Liver (tissue), 3 donors: ENCODE measurements at regions not wholly inside any gene's neighbourhood (a gene's known extent, or its start where the extent isn't known, plus 50 kb on each side); places are given as distances from the start of the nearest gene placed in this dataset.

ENCODE experiments used
- ATF3 ChIP-seq: IDR thresholded peaks from 2 replicates; pipeline ENCODE4 v1.6.1; 2016; ENCODE audit warnings: antibody characterized with exemption
- CTCF ChIP-seq: fragments of 150-350 bp; IDR thresholded peaks from 2 replicates; pipeline ENCODE4 v1.5.1; 2017; ENCODE audit warnings: improper control_type of control experiment, low read depth, low read length; ENCODE audit not compliant: missing input control
- GABPA ChIP-seq, 2 donors: IDR thresholded peaks in 1 of 2; conservative IDR thresholded peaks in 1 of 2; 2 replicates each; pipeline ENCODE4 v1.6.1; 2016; ENCODE audit warnings: antibody characterized with exemption in 2 of 2, mild to moderate bottlenecking in 1 of 2, moderate library complexity in 1 of 2
- JUND ChIP-seq, 2 donors: IDR thresholded peaks; 2 replicates each; pipeline ENCODE4 v1.6.1; 2016; ENCODE audit warnings: antibody characterized with exemption in 2 of 2
- NR2F2 ChIP-seq: IDR thresholded peaks from 2 replicates; pipeline ENCODE4 v1.6.1; 2016; ENCODE audit warnings: antibody characterized with exemption
- RAD21 ChIP-seq, 2 donors: IDR thresholded peaks; 2 replicates each; pipeline ENCODE4 v1.6.1; 2016; ENCODE audit warnings: antibody characterized with exemption in 2 of 2, mild to moderate bottlenecking in 2 of 2
- RXRA ChIP-seq, 2 donors: IDR thresholded peaks; 2 replicates each; pipeline ENCODE4 v1.6.1; 2017 to 2018; ENCODE audit warnings: antibody characterized with exemption in 2 of 2, mild to moderate bottlenecking in 1 of 2
- SP1 ChIP-seq: IDR thresholded peaks from 2 replicates; pipeline ENCODE4 v1.6.1; 2018; ENCODE audit warnings: antibody characterized with exemption, mild to moderate bottlenecking
- TAF1 ChIP-seq: conservative IDR thresholded peaks from 2 replicates; pipeline ENCODE4 v1.6.1; 2016; ENCODE audit warnings: antibody characterized with exemption, mild to moderate bottlenecking
- YY1 ChIP-seq: IDR thresholded peaks from 2 replicates; pipeline ENCODE4 v1.6.1; 2016; ENCODE audit warnings: antibody characterized with exemption, mild to moderate bottlenecking
- ZBTB33 ChIP-seq: IDR thresholded peaks from 2 replicates; pipeline ENCODE4 v1.6.1; 2016; ENCODE audit warnings: antibody characterized with exemption
- TF ChIP-seq, protein P1 (sequence below): IDR thresholded peaks from 2 replicates; pipeline ENCODE4 v1.6.1; 2016; ENCODE audit warnings: antibody characterized with exemption, mild to moderate bottlenecking
- TF ChIP-seq, protein P2 (sequence below): IDR thresholded peaks from 2 replicates; pipeline ENCODE4 v1.6.1; 2016; ENCODE audit warnings: antibody characterized with exemption
- donor health status: healthy.
- donor health status: healthy.

DNA sequence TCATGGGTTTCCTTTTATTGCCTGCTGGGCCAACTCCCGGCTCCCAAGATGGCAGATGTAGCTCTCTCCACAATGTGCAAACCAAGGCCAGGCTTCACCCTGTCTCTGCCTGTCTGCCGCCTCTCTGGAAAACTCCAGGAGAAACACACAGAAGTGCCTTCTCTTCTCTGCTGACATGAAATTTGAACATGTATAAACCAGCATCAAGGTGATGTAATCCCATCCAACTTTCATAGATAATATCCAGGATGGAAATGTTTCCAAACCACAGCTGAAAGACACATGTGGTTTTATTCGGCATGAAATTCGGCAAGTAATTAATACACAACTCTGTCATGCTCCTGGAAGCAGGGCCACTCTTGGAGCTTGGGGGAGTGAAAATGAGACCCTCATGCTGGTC lies 297.2 kb downstream of the C7orf25 start:
- TF ChIP-seq CTCF: no peak
- no peak for TF ChIP-seq GABPA (IDR thresholded peaks at IDR 0.05 in 1 of 2, conservative IDR thresholded peaks at IDR 0.05 in 1 of 2)
- no peak for TF ChIP-seq ZBTB33
- TF ChIP-seq YY1: no peak
- no peak for TF ChIP-seq NR2F2
- no peak for TF ChIP-seq RAD21 (IDR thresholded peaks at IDR 0.05)
- no peak for TF ChIP-seq TAF1
- TF ChIP-seq, protein P1, sequence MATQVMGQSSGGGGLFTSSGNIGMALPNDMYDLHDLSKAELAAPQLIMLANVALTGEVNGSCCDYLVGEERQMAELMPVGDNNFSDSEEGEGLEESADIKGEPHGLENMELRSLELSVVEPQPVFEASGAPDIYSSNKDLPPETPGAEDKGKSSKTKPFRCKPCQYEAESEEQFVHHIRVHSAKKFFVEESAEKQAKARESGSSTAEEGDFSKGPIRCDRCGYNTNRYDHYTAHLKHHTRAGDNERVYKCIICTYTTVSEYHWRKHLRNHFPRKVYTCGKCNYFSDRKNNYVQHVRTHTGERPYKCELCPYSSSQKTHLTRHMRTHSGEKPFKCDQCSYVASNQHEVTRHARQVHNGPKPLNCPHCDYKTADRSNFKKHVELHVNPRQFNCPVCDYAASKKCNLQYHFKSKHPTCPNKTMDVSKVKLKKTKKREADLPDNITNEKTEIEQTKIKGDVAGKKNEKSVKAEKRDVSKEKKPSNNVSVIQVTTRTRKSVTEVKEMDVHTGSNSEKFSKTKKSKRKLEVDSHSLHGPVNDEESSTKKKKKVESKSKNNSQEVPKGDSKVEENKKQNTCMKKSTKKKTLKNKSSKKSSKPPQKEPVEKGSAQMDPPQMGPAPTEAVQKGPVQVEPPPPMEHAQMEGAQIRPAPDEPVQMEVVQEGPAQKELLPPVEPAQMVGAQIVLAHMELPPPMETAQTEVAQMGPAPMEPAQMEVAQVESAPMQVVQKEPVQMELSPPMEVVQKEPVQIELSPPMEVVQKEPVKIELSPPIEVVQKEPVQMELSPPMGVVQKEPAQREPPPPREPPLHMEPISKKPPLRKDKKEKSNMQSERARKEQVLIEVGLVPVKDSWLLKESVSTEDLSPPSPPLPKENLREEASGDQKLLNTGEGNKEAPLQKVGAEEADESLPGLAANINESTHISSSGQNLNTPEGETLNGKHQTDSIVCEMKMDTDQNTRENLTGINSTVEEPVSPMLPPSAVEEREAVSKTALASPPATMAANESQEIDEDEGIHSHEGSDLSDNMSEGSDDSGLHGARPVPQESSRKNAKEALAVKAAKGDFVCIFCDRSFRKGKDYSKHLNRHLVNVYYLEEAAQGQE: no peak
- TF ChIP-seq, protein P2, sequence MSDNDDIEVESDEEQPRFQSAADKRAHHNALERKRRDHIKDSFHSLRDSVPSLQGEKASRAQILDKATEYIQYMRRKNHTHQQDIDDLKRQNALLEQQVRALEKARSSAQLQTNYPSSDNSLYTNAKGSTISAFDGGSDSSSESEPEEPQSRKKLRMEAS: no peak
- no peak for TF ChIP-seq JUND (IDR thresholded peaks at IDR 0.05)
- TF ChIP-seq RXRA (IDR thresholded peaks at IDR 0.05): no peak
- no peak for TF ChIP-seq SP1
- TF ChIP-seq ATF3: no peak
